Esophagus squamous epithelium (tissue), 4 donors: ENCODE measurements at regions not wholly inside any gene's neighbourhood (a gene's known extent, or its start where the extent isn't known, plus 50 kb on each side); places are given as distances from the start of the nearest gene placed in this dataset.

Experiments
- CTCF ChIP-seq, 6 experiments: fragments of 450-650 bp in 4 of 6; fragments of 200-600 bp in 2 of 6; sonication (generic) in 2 of 6; IDR thresholded peaks; one replicate each; pipeline ENCODE4 v1.5.1; 2016 to 2019; ENCODE audit warnings: antibody characterized with exemption in 6 of 6, mild to moderate bottlenecking in 4 of 6, moderate library complexity in 4 of 6
- POLR2A ChIP-seq, 4 donors: fragments of 450-650 bp; IDR thresholded peaks; one replicate each; pipeline ENCODE4 v1.6.1; 2017; ENCODE audit warnings: antibody characterized with exemption in 4 of 4, mild to moderate bottlenecking in 4 of 4, moderate library complexity in 3 of 4

GRCh38 chr2:54038835-54039234 is 68.0 kb upstream of the PSME4 start:
- TF ChIP-seq POLR2A (IDR thresholded peaks at IDR 0.05), result no peak
- TF ChIP-seq CTCF (IDR thresholded peaks at IDR 0.05), result no peak
